Activated CD4-positive, alpha-beta T cell treated with anti-CD3 and anti-CD28 coated beads, Interleukin-2, amount 50 U/mL, for 4 hours (primary cell): ENCODE measurements at regions not wholly inside any gene's neighbourhood (a gene's known extent, or its start where the extent isn't known, plus 50 kb on each side); places are given as distances from the start of the nearest gene placed in this dataset.

Experiments used
- DNase-seq, 2 experiments: peaks; one replicate each; pipeline ENCODE4 v3.0.0-alpha.2; 2020

GRCh38 chr14:87879389-87879788, 113.6 kb downstream of the GALC start:
- no peak for DNase-seq

DNA sequence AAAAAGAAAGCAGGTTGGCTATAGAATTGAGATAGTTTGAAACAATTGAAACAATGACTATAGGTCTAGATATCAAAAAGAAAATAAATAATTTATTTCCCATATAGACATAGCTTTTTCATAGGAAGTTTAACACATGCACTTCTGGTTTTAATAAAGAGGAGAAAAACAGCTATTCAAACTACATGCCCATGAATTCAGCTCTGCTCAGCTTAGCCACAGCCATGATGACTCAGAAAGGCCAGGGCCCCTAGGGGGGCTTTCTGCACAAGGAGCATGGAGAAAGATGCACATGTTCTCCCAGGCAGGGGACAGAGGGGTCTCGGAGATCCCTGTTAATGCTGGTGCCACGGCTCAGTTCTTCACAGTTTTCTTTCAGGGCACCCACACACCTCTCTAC, 114.0 kb downstream of the GALC start:
- DNase-seq: no peak

DNA sequence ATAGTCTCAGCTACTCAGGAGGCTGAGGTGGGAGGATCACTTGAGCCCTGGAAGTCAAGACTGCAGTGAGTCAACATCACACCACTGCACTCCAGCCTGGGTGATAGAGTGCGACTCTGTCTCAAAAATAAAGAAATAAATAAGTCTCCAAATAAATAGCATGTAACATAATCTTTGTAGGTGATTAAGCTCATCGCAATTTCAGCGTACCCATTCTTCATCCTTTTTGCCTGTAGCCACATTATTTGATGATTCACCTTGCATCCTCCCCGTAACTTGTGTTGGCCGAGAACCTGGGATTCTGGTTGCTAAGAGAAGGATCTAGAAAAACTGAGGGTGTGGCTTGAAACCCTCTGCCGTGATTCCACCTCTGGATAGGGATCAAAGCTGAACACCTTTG, 115.1 kb downstream of the GALC start:
- DNase-seq: no peak

DNA sequence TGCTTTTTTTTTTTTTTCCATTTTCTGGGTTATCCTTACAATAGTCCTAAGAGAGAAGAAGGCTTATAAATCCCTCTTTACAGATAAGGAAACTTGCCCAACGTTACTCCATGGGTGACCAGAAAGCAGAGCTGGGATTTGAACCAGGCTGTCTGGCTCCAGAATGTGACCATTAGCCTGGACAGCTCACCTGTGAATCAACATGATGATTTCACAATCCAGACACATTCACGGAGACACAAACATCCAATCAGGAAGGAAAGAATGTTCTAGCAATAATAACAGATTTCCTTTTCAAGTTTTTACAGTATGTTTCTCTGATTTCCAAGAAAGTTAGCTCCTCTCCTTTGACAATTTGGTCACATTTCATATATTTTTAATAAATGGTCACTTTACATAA, 118.3 kb downstream of the GALC start:
- no peak for DNase-seq

DNA sequence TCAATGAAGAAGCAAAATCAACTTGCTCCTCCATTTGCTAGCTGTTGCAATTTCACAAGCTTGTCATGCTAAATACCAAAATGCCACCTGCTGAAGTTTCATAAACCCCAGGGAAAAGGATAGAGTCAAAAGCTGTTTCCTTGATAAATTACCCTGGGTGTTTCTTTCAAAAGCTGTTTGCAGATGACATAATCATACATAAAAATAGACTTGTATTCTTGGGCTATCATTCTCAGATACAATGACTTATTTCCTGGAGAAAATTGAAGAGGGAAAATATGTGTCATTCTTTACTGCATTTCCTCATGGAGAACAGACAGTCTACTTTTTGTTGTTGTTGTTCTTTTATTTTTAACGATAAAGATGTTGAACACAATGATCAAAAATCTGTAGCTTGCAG, 119.2 kb downstream of the GALC start:
- DNase-seq: no peak

DNA sequence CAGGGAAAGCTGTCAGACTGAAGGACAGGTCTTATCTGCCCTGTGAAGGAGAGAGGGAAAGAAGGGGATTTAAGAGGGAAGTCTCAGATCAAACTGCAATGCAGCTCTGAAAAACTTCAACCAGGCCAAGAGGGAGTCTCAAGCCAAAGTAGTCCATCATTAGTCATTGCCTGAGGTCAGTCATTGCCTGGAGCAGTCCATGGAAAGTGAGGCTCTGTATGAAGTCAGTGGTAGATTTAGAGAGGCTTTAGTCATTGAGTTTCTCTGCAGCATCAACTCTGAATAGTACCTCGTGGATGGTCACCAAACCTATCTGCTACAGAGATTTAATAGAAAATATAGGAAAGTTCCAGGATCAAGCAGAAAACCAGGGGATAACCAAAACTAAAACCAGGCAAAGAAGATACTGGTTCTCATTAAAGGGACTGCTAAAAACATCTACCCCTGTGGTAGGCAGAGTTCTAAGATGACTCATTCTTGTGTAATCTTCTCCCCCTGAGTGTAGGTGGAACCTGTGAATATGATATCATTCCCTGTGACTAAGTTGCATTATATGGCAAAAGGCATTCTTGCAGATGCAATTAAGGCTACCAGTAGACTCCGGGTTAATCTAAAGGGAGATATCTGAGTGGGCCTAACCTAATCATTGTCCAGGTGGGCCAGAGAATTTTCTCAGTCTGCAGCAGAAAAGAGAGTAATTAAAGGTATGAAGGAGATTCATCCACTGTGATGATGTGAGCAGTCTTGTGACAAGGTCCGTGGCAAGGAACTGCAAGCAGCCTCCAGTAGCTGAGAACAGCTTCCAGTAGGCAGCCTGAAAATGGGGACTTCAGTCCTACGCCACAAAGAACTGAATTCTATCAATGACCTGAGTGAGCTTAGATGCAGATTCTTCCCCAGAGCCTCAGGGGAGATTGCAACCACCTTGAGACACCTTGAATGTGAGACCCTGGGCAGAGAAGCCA, 123.1 kb downstream of the GALC start:
- no peak for DNase-seq

DNA sequence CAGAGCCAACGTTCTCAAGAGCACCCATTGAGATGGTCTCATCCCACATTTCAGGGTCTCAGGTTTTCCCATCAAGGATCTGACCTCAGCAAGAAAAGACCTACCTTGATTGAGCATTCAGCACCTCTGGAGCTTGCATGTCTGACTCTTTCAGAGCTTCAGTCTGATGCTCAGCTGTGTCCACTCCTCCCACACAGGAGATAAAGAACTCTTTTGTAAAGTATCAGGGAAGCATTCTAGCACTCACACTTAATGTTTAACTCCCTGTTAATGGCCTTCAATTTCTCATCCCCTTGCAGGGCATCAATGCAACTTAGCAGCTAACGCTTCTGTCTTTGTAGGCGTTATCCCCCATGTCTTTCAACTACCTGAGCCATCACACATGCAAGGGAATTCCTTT, 124.1 kb downstream of the GALC start:
- no peak for DNase-seq

DNA sequence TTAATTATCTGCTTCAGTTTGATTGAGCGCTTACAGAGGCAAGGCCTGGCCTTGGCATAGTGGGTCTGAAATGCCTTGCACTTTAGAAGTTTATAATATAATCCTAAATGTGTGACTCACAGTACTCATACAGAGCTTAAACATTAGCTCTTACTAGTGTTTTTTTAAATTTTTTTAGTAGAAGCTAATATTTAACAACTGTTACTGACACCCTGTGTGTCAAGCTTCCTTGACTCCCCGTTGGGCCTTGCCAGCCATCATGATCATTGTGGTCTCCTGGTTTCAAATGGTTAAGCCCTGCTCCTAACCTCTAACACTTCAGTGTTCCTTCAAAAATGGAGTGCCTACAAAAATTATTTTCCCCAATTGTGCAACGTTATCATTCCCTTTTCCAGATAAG, 126.9 kb downstream of the GALC start:
- DNase-seq: no peak

DNA sequence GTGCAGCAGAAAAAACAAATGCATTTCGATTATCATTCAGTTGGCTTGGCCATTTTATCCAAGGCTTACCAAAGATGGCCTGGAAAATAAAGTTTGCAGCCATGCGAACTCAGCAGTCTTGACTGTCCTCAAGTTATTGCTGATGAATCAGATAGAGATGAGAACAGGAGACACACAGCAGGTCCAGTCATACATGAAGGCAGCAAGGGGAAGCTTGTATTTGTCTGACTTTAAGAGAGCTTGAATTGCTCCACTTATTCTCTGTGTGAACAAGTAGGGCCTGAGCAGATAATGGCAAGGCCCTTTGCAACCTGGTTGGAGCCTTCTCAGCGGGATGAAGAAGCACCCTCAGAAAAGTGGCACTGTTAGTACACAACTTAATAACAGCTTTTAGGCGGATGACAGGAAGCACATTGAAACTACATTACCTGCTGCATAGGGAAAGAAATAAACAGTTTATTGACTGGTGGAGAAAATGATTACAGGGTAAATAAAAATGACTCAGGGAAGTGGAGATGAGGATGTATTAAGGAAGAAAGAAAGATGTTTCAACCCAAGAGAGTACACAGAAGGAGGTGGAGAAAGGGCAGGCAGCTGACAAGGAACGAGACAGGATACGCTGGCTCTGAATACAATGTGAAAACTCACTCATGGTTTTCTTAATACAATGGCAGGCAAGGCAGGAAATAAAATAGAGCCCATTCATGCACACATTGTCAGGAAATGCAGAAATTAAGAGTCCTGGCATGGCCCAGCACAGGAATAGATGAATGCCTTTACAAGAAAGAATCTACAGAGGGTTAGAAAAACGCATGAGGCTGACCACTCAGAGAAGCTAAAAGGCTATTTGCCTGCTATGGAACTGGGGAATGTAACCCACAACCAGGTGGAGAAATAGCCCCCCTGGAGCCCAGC, 128.4 kb downstream of the GALC start:
- DNase-seq: no peak

GRCh38 chr14:87863047-87863446, 129.9 kb downstream of the GALC start:
- no peak for DNase-seq

DNA sequence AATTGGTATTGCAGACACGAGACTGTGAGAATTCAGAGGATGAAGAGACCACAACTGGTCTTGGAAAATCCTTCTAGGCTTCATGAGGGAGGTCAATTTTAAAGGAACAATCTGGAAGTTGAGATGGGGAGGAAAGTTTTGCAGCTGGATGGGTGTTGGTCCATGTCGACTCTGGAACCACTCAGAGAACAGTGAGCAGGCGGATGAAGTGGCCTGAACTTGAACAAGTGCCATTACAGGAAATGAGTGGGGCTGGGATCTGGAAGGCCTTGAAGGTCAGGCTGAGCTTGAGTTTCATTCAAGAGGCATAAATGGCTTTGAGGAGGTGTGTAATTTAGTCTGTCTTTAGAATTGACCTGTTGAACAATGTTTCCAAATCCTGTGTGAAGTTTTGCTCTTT, 140.9 kb downstream of the GALC start:
- DNase-seq: no peak

- DNase-seq: no peak
Measured at GRCh38 chr14:87851190-87851589, 141.8 kb downstream of the GALC start.

DNA sequence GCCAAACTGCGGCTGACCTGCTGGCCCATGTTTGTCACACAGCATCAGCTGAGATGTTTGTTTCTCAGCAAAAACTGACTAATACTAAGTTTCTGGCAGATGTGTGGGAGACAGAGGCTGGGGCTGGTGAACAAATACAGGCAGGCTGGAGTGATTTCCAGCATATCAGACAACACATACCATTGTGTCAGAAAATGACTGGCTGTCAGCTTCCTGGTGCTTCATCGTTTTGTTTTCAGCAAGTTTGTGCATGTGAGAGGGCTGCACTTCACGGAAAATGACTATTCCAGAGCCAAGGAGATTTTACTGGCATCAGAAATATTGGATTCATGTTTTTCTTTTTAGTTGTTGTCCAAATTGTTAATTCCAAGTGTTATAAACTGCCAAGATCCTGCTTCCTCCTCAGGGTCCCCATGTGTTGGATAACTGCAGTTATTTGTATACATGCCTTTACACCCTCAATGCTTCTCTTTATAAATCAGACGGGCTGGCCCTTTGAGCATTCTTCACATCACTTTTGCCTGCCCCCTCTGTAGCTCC, 145.7 kb downstream of the GALC start:
- no peak for DNase-seq

DNA sequence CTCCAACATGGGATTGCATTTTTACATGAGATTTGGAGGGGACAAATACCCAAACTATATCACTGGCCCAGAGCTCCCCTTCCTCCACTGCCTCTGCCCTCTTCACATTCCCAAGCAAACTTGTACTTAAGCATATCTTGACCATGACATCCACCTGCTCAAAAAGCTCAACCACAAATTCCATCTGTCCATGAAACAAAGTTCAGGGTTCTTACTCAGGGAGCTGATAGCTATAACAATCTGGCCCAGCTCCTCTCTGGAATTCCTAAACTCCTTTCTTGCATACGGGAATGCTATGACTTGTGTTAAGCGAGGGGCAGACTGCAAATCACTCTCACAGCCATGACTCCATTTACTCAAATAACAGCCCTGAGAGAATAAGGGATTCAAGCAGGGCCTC, 152.1 kb downstream of the GALC start:
- no peak for DNase-seq

- no peak for DNase-seq
Measured at GRCh38 chr14:87838931-87839330, 154.1 kb downstream of the GALC start.

GRCh38 chr14:87837296-87837695, 155.7 kb downstream of the GALC start:
- DNase-seq: no peak

DNA sequence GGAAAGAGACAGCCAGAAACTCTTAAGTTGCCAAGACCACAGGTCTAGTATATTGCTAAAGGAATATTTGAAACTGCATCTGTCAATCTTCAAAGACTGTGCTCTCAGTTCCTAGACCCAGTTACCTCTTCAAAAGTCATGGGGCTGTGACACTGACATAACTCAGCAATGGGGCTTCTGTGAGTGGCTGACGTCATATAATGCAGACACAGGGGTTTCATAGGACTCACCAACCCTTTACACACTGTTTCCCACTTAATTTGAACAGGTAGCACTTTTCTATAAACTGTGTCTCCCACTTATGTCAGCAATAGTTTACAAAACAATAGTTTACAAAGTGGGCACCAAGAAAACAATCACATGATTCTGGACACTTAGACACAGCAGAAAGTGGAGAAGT, 158.4 kb downstream of the GALC start:
- DNase-seq: no peak

DNA sequence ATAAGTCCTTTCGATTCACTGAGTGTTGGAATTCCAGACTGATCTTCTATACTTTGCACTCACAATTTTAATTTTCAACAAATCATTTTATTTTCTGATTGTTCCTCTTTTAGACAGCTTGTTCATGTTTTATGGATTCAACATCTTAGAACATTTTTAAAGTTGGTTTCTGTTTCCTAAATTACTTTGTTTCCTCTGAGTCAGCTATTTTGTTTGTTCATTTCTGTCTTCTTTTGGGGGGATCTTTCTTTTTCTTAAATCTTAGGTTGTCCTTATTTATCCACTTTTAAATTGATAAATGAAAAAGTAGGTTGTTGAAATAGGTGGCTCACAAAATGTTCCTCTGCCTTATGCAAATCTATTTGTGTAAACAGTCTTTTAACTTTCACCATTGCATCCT, 160.0 kb downstream of the GALC start:
- no peak for DNase-seq

DNA sequence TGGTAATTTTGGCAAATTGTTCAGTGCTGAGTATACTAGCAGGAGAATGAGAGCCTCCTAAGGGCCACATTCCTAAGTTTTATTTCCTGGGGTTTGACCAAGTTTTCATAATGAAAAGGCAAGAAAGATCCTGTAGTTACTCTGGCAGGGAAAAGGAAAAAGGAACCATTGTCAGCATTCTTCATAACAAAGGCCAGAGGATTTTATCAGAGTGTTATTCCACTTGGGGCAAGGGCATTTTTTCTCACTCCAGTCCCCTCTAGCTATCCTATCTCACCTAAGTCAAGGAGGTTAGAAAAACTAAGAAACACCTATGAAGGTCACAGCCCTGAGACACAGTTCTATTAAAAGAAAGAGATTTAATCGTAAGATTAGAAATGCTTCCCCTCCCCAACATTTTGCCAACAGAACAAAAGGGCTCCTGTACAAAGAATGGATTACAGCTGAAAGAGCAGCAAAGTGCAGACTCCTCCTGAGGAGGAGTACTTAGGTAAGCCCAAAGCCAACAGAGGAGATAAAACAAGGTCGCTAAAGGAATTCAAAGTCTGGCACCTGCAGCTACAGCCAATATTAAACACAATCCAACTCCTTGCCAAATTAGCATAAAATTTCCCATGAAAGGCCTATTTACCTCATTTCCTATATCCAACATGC, 162.4 kb downstream of the GALC start:
- DNase-seq: no peak

GRCh38 chr14:87829543-87829942, 163.4 kb downstream of the GALC start:
- no peak for DNase-seq

DNA sequence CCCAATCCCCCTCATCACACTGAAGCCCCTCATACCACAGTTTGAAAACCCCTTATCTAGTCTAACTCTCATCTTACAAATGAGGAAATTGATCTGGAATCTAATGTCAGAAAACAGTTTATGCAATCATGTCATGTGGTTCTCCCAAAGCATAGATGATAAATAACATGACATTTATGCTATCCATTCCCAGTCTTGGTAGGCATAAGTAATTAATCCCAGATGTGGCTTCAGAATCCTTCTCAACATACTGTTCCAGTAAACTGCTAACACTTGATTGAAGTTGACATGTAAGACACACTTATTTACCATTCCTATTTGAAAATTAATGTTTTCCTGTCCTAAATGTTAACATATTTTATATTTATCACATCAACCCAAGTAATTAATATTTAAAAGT, 168.7 kb downstream of the GALC start:
- no peak for DNase-seq

- DNase-seq: no peak
Measured at GRCh38 chr14:87816416-87816815, 176.6 kb downstream of the GALC start.

GRCh38 chr14:87815121-87815520, 177.9 kb downstream of the GALC start:
- no peak for DNase-seq
